ENCODE measurements at regions not wholly inside any gene's neighbourhood (a gene's known extent, or its start where the extent isn't known, plus 50 kb on each side); places are given as distances from the start of the nearest gene placed in this dataset. TPM values are rescaled to one million over a fixed set of nuclear protein-coding genes. Genes with fewer than 3 reads are reported as not detected.

Small RNA genes in the stretch of these regions (small RNA-seq; reads per million reads assigned to genes)
- not detected for gene RF00004

All from tibial nerve (tissue), 1 donor.